ENCODE measurements at regions not wholly inside any gene's neighbourhood (a gene's known extent, or its start where the extent isn't known, plus 50 kb on each side); places are given as distances from the start of the nearest gene placed in this dataset.
"Not testable (repeated sequence)": the region's sequence is repeated elsewhere in the genome, so short reads cannot be mapped to it uniquely, and the experiment has no call there.

- no peak overlapping the region for H3K4me3 ChIP-seq
- H3K4me1 ChIP-seq = no peaks in the 10 kb centered on the region
- H3K27ac ChIP-seq = no peak overlapping the region
- DNase-seq (ENCODE audit: low spot score in 2 of 2) = no peak
- intact Hi-C loops (cut with DNase I) = no loop called here
- H3K27me3 ChIP-seq = no peaks in the 10 kb centered on the region
- peaks cover 42 to 91% of the 10 kb centered on the region in 2 donors for H3K36me3 ChIP-seq
- no peaks in the 10 kb centered on the region for H3K9me3 ChIP-seq
- TF ChIP-seq CTCF (IDR thresholded peaks at IDR 0.05) = no peak
These were observed 315.3 kb downstream of the TYW1 start for GRCh38 chr7:67311901-67312300.

- TF ChIP-seq CTCF (IDR thresholded peaks at IDR 0.05) = no peak
- no peaks in the 10 kb centered on the region for H3K9me3 ChIP-seq
- H3K27me3 ChIP-seq = no peaks in the 10 kb centered on the region
- DNase-seq (ENCODE audit: low spot score in 2 of 2) = no peak
- no peak overlapping the region for H3K27ac ChIP-seq
- no peaks in the 10 kb centered on the region for H3K4me1 ChIP-seq
- intact Hi-C loops (cut with DNase I) = no loop called here
- no peak overlapping the region for H3K4me3 ChIP-seq
- peaks cover 47 to 90% of the 10 kb centered on the region in 2 donors for H3K36me3 ChIP-seq
These were observed 316.6 kb downstream of the TYW1 start for GRCh38 chr7:67313213-67313612.

- H3K27ac ChIP-seq; intact Hi-C loops (cut with DNase I); H3K4me1 ChIP-seq; DNase-seq (ENCODE audit: low spot score in 2 of 2); H3K4me3 ChIP-seq; H3K27me3 ChIP-seq; H3K9me3 ChIP-seq: not testable (repeated sequence)
- H3K36me3 ChIP-seq = peaks cover 33 to 79% of the 10 kb centered on the region in 2 donors
These were observed 320.3 kb downstream of the TYW1 start for GRCh38 chr7:67316902-67317301.

- DNase-seq (ENCODE audit: low spot score in 2 of 2); H3K4me1 ChIP-seq; H3K36me3 ChIP-seq; H3K4me3 ChIP-seq; H3K27me3 ChIP-seq; H3K27ac ChIP-seq; H3K9me3 ChIP-seq; intact Hi-C loops (cut with DNase I): not testable (repeated sequence)
These were observed 331.6 kb downstream of the TYW1 start for GRCh38 chr7:67328257-67328656.

GRCh38 chr7:67335165-67335564 lies 338.5 kb downstream of the TYW1 start:
- H3K4me3 ChIP-seq; intact Hi-C loops (cut with DNase I): not testable (repeated sequence)

GRCh38 chr7:67335663-67336062 lies 339.0 kb downstream of the TYW1 start:
- H3K36me3 ChIP-seq; intact Hi-C loops (cut with DNase I); H3K4me3 ChIP-seq; H3K27me3 ChIP-seq; DNase-seq (ENCODE audit: low spot score in 2 of 2); H3K27ac ChIP-seq; H3K9me3 ChIP-seq; H3K4me1 ChIP-seq: not testable (repeated sequence)

More at GRCh38 chr7:67335165-67335564, 338.5 kb downstream of the TYW1 start:
- not testable (repeated sequence) for H3K27ac ChIP-seq; H3K27me3 ChIP-seq; H3K9me3 ChIP-seq; DNase-seq (ENCODE audit: low spot score in 2 of 2); H3K4me1 ChIP-seq; H3K36me3 ChIP-seq

- not testable (repeated sequence) for DNase-seq (ENCODE audit: low spot score in 2 of 2); H3K4me3 ChIP-seq
These were observed 341.9 kb downstream of the TYW1 start for GRCh38 chr7:67338545-67338944.

GRCh38 chr7:67341153-67341768 lies 344.6 kb downstream of the TYW1 start:
- TF ChIP-seq CTCF (IDR thresholded peaks at IDR 0.05) = no peak
- no peak for DNase-seq (ENCODE audit: low spot score in 2 of 2)
- H3K4me1 ChIP-seq = no peaks in the 10 kb centered on the region
- H3K36me3 ChIP-seq = peaks cover 5 to 23% of the 10 kb centered on the region in 2 donors
- no peak overlapping the region for H3K27ac ChIP-seq
- H3K27me3 ChIP-seq = no peaks in the 10 kb centered on the region
- intact Hi-C loops (cut with DNase I) = no loop called here
- no peaks in the 10 kb centered on the region for H3K9me3 ChIP-seq
- no peak overlapping the region for H3K4me3 ChIP-seq

More at GRCh38 chr7:67338545-67338944, 341.9 kb downstream of the TYW1 start:
- H3K9me3 ChIP-seq; H3K27me3 ChIP-seq; H3K27ac ChIP-seq; H3K4me1 ChIP-seq; intact Hi-C loops (cut with DNase I): not testable (repeated sequence)
- peaks cover 5 to 12% of the 10 kb centered on the region in 2 donors for H3K36me3 ChIP-seq
